AG04450 (cell line): ENCODE measurements at regions not wholly inside any gene's neighbourhood (a gene's known extent, or its start where the extent isn't known, plus 50 kb on each side); places are given as distances from the start of the nearest gene placed in this dataset.

Experiments
- CTCF ChIA-PET: fragments of 300-600, 350-600 bp; formaldehyde crosslinking; extraction: SDS; loops from one replicate; lab custom pipeline; 2022; ENCODE audit warnings: antibody characterized with exemption, inconsistent platforms; lab: Charles Lee
- POLR2A ChIA-PET: fragments of 350-600 bp; formaldehyde crosslinking; extraction: SDS; loops from one replicate; lab custom pipeline; 2021; ENCODE audit warnings: antibody characterized with exemption, inconsistent platforms; lab: Yijun Ruan, JAX
- DNase-seq: peaks from one replicate; pipeline ENCODE4 v3.0.0-alpha.2; 2011; ENCODE audit warnings: low read depth, low spot score
- H3K27ac ChIP-seq: one replicate; pipeline ENCODE4 v1.5.1; 2012; ENCODE audit warnings: low read depth, low read length, control low read depth
- H3K27me3 ChIP-seq: one replicate; pipeline ENCODE4 v1.6.0; 2012; ENCODE audit warnings: low read length; ENCODE audit not compliant: control insufficient read depth, insufficient read depth
- H3K4me3 ChIP-seq: 2 replicates; pipeline ENCODE4 v1.5.1; 2011; ENCODE audit warnings: mild to moderate bottlenecking, low read depth, low read length, control low read depth
- H3K9me3 ChIP-seq: 2 replicates; pipeline ENCODE4 v1.5.1; 2012; ENCODE audit warnings: low read length; ENCODE audit not compliant: control insufficient read depth, insufficient read depth
- CTCF ChIP-seq: IDR thresholded peaks from 2 replicates; pipeline ENCODE4 v1.5.1; 2011; ENCODE audit warnings: low read depth, low read length, control low read depth, inconsistent platforms

- no peak overlapping the region for H3K27ac ChIP-seq
- H3K27me3 ChIP-seq, result no peaks in the 10 kb centered on the region
- no peak for DNase-seq
- CTCF ChIA-PET, result interaction anchor here (1.5 to 1.6 kb wide), 2 partner anchors 10 to 1588 kb away, joined by 3 to 4 read pairs; a partner anchor contains a TSS
- no peak for TF ChIP-seq CTCF
- peak overlapping the region; percentile 95; the same call in 1 of the 2 replicates for H3K4me3 ChIP-seq
- H3K9me3 ChIP-seq, result no peaks in the 10 kb centered on the region
- POLR2A ChIA-PET, result interaction anchor here (0.5 to 4.4 kb wide), 3 partner anchors 8 to 49 kb away, joined by 3 to 85 read pairs (median 7); a partner anchor contains a TSS
Observed at GRCh38 chr6:26206868-26207801, 119.9 kb downstream of the HFE start.

GRCh38 chr6:26211963-26212362 lies 124.7 kb downstream of the HFE start:
- no peak overlapping the region for H3K27ac ChIP-seq
- H3K4me3 ChIP-seq, result no peak overlapping the region
- no peak for DNase-seq
- CTCF ChIA-PET, result no interaction called here
- no peaks in the 10 kb centered on the region for H3K27me3 ChIP-seq
- TF ChIP-seq CTCF, result no peak
- H3K9me3 ChIP-seq, result no peaks in the 10 kb centered on the region
- POLR2A ChIA-PET, result no interaction called here

- POLR2A ChIA-PET, result interaction anchor here (1.2 to 3.9 kb wide), 4 partner anchors 7 to 16 kb away, joined by 3 to 85 read pairs (median 6); a partner anchor contains a TSS
- H3K27me3 ChIP-seq, result no peaks in the 10 kb centered on the region
- DNase-seq, result no peak
- H3K9me3 ChIP-seq, result no peaks in the 10 kb centered on the region
- TF ChIP-seq CTCF, result no peak
- no peak overlapping the region for H3K27ac ChIP-seq
- CTCF ChIA-PET, result interaction anchor here (1.0 to 1.3 kb wide), 2 partner anchors 17 to 40 kb away, joined by 3 read pairs; no protein-coding TSS in a partner anchor
- no peak overlapping the region for H3K4me3 ChIP-seq
Observed at GRCh38 chr6:26213334-26214075, 126.3 kb downstream of the HFE start.

GRCh38 chr6:26214803-26215584 lies 127.8 kb downstream of the HFE start:
- no peak for DNase-seq
- Histone ChIP-seq H3K9me3 (no peaks in the 10 kb centered on the region), H3K27ac (peak overlapping the region; percentile 95), H3K27me3 (no peaks in the 10 kb centered on the region), H3K4me3 (peak overlapping the region; percentile 72)
- POLR2A ChIA-PET, result interaction anchor here (0.7 to 5.3 kb wide), 14 partner anchors 8 to 189 kb away, joined by 3 to 183 read pairs (median 32); a partner anchor contains a TSS
- no peak for TF ChIP-seq CTCF
- CTCF ChIA-PET, result interaction anchor here (0.7 to 1.6 kb wide), 3 partner anchors 11 to 41 kb away, joined by 3 to 4 read pairs (median 3); a partner anchor contains a TSS
